ENCODE measurements at regions not wholly inside any gene's neighbourhood (a gene's known extent, or its start where the extent isn't known, plus 50 kb on each side); places are given as distances from the start of the nearest gene placed in this dataset.

GRCh38 chr5:33227746-33228145 is 213.0 kb upstream of the TARS1 start:
- Mint-ChIP-seq H3K27ac (ENCODE audit: unreplicated experiment) (no peak overlapping the region), H3K4me3 (ENCODE audit: unreplicated experiment) (no peak overlapping the region), H3K36me3 (ENCODE audit: unreplicated experiment) (no peaks in the 10 kb centered on the region), H3K4me1 (ENCODE audit: low read depth, unreplicated experiment) (no peaks in the 10 kb centered on the region), H3K27me3 (ENCODE audit: unreplicated experiment) (no peaks in the 10 kb centered on the region), H3K9me3 (ENCODE audit: unreplicated experiment) (no peaks in the 10 kb centered on the region)
- DNase-seq = no peak
- TF ChIP-seq CTCF (IDR thresholded peaks at IDR 0.05; ENCODE audit: partially characterized antibody, unreplicated experiment) = no peak

GRCh38 chr5:33228149-33228548 is 212.6 kb upstream of the TARS1 start:
- no peaks in the 10 kb centered on the region for H3K9me3 Mint-ChIP-seq (ENCODE audit: unreplicated experiment)
- H3K4me3 Mint-ChIP-seq (ENCODE audit: unreplicated experiment) = no peak overlapping the region
- H3K27me3 Mint-ChIP-seq (ENCODE audit: unreplicated experiment) = no peaks in the 10 kb centered on the region
- no peaks in the 10 kb centered on the region for H3K36me3 Mint-ChIP-seq (ENCODE audit: unreplicated experiment)
- TF ChIP-seq CTCF (IDR thresholded peaks at IDR 0.05; ENCODE audit: partially characterized antibody, unreplicated experiment) = no peak
- H3K27ac Mint-ChIP-seq (ENCODE audit: unreplicated experiment) = no peak overlapping the region
- DNase-seq = no peak
- H3K4me1 Mint-ChIP-seq (ENCODE audit: low read depth, unreplicated experiment) = no peaks in the 10 kb centered on the region

GRCh38 chr5:33229216-33229615 is 211.5 kb upstream of the TARS1 start:
- DNase-seq = no peak
- Mint-ChIP-seq H3K27ac (ENCODE audit: unreplicated experiment) (no peak overlapping the region), H3K4me3 (ENCODE audit: unreplicated experiment) (no peak overlapping the region), H3K4me1 (ENCODE audit: low read depth, unreplicated experiment) (no peaks in the 10 kb centered on the region), H3K27me3 (ENCODE audit: unreplicated experiment) (no peaks in the 10 kb centered on the region), H3K9me3 (ENCODE audit: unreplicated experiment) (no peaks in the 10 kb centered on the region), H3K36me3 (ENCODE audit: unreplicated experiment) (no peaks in the 10 kb centered on the region)
- no peak for TF ChIP-seq CTCF (IDR thresholded peaks at IDR 0.05; ENCODE audit: partially characterized antibody, unreplicated experiment)

- Mint-ChIP-seq H3K4me3 (ENCODE audit: unreplicated experiment) (no peak overlapping the region), H3K36me3 (ENCODE audit: unreplicated experiment) (no peaks in the 10 kb centered on the region), H3K27ac (ENCODE audit: unreplicated experiment) (no peak overlapping the region), H3K27me3 (ENCODE audit: unreplicated experiment) (no peaks in the 10 kb centered on the region), H3K4me1 (ENCODE audit: low read depth, unreplicated experiment) (no peaks in the 10 kb centered on the region), H3K9me3 (ENCODE audit: unreplicated experiment) (no peaks in the 10 kb centered on the region)
- TF ChIP-seq CTCF (IDR thresholded peaks at IDR 0.05; ENCODE audit: partially characterized antibody, unreplicated experiment) = no peak
- DNase-seq = no peak
Observed at GRCh38 chr5:33230467-33231078, 210.2 kb upstream of the TARS1 start.

GRCh38 chr5:33231214-33231710 is 209.5 kb upstream of the TARS1 start:
- no peaks in the 10 kb centered on the region for H3K4me1 Mint-ChIP-seq (ENCODE audit: low read depth, unreplicated experiment)
- H3K4me3 Mint-ChIP-seq (ENCODE audit: unreplicated experiment) = no peak overlapping the region
- no peak overlapping the region for H3K27ac Mint-ChIP-seq (ENCODE audit: unreplicated experiment)
- no peak for DNase-seq
- H3K9me3 Mint-ChIP-seq (ENCODE audit: unreplicated experiment) = no peaks in the 10 kb centered on the region
- H3K27me3 Mint-ChIP-seq (ENCODE audit: unreplicated experiment) = no peaks in the 10 kb centered on the region
- TF ChIP-seq CTCF (IDR thresholded peaks at IDR 0.05; ENCODE audit: partially characterized antibody, unreplicated experiment) = no peak
- H3K36me3 Mint-ChIP-seq (ENCODE audit: unreplicated experiment) = no peaks in the 10 kb centered on the region
